ENCODE measurements at regions not wholly inside any gene's neighbourhood (a gene's known extent, or its start where the extent isn't known, plus 50 kb on each side); places are given as distances from the start of the nearest gene placed in this dataset.

DNA sequence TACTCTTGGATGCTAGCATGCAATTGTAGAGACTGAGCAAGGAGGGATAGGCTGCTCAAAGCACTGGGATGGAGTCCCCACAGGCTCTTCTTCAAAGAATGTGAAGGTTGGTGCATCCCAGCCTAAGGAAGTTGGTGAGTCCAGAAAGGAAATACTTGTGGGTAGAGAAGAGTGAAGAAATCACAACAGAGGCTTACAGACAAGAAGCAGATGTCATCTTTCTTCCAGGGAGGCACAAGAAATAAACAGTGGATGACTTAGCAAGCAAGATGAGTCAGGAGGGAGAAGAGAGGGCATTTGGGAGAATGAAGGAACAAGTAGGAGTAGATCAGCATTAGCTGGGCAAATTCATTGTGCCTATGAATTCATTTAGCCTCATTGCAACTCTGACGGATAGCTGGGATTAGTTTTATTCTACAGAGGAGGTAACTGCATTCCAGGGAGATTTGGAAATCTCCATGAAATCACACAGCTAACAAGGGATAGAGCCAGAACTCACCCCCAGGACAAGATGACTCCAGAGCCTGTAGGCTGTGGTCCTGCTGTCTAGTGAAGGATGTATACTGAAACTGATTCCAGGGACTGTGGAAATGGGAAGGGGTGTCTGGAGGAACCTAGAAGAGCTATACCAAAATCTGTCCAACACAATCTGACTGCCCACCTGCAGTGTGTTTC is 125.8 kb upstream of the SPTLC3 start:
- no peak overlapping the region for H3K4me3 ChIP-seq

GRCh38 chr20:12883507-12883885 is 125.3 kb upstream of the SPTLC3 start:
- H3K27ac ChIP-seq = no peak overlapping the region

More for the DNA sequence above, 125.8 kb upstream of the SPTLC3 start:
- no peak overlapping the region for H3K27ac ChIP-seq

DNA sequence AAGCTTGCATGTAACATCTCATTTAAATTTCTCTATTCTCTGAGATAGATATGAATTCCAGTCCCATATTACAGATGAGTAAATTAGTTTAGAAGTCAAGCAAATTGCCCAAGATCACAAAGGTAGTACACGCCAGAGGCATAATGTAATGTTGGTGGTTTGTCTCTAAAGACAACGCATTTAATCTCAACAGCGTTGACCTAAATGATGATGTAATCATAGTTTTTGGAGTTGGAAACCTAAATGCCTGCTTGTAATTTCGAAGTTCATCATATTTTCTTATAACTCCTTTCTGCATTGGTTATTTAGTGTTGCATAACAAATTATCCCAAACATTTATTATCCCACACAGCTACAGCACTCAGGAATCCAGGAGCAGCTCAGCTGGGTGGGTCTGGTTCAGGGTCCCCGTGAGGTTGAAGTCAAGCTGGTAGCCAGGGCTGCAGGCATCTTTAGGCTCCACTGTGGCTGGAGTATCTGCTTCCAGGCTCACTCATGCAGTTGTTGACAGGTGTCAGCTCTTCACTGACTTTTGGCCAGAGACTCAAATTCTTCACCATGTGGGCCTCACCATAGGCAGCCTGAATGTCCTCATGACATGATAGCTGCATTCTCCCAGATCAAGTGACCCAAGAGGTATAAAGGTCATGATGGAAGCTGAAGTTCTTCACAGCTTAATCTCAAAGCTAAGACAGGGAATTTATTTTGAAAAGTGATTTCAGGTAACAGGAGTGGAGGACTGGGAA is 122.0 kb upstream of the SPTLC3 start:
- H3K27ac ChIP-seq = no peak overlapping the region
- no peak overlapping the region for H3K4me3 ChIP-seq

More at GRCh38 chr20:12883507-12883885, 125.3 kb upstream of the SPTLC3 start:
- H3K4me3 ChIP-seq = no peak overlapping the region

DNA sequence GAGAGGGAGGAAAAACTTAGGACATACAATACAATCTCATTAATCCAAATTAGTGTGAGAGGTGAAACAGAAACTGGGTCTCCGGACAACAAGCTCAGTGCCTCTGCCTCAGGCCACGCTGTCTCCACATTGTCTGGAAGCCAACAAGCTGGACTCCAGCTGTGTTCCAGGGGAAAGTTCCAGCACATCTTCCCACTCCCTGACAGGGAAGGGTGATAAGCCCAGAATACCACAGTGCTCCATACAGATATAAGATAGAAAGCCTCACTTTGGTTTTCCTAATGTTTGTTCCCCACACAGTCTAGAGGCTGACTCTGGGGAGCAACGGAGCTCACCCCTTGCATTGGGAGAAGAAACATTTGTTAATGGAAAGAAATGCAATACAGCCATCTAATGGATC is 117.1 kb upstream of the SPTLC3 start:
- Histone ChIP-seq H3K4me3 (no peak overlapping the region), H3K27ac (no peak overlapping the region)

- Histone ChIP-seq H3K27ac (no peak overlapping the region), H3K4me3 (no peak overlapping the region)
Measured at GRCh38 chr20:12893019-12893418, 115.8 kb upstream of the SPTLC3 start.

- no peak overlapping the region for H3K27ac ChIP-seq
- H3K4me3 ChIP-seq = no peak overlapping the region
Measured at GRCh38 chr20:12893653-12894052, 115.1 kb upstream of the SPTLC3 start.

DNA sequence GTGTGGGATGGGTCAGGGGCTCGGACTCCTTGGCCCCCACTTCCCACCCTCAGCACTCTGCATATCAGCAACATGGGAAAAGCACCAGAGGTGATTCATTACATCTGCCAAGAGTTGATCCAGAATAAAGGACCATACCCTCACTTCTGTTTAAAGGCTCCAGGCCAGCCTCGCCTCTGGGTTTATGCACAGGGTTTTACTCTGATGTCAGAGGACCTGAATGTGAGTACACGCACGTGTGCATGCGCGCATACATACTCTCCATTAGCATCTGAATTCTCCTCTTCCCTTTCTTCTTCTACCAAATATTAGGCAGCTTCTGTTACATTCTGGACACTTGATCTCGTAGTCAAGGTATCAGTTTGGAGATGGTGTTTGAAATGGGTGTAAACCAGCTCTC is 114.7 kb upstream of the SPTLC3 start:
- no peak overlapping the region for H3K27ac ChIP-seq

GRCh38 chr20:12896180-12896579 is 112.6 kb upstream of the SPTLC3 start:
- no peak overlapping the region for H3K4me3 ChIP-seq
- H3K27ac ChIP-seq = no peak overlapping the region

More for the DNA sequence above, 114.7 kb upstream of the SPTLC3 start:
- H3K4me3 ChIP-seq = no peak overlapping the region

DNA sequence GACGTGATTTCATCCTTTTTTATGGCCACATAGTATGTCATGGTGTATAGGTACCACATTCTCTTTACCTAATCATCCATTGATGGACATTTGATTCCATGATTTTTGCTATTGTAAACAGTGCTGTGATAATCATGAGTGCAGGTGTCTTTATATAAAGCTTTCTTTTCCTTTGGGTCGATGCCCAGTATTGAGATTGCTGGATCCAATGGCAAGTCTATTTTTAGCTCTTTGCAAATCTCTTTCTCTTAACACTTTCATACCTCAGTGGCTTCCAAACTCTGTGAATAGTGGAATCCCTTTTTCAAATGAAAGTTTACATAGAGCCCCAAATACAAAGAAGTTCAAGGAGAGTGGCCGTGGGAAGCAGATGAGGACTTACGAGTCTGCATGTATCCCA is 105.8 kb upstream of the SPTLC3 start:
- Histone ChIP-seq H3K4me3 (no peak overlapping the region), H3K27ac (no peak overlapping the region)

GRCh38 chr20:12906361-12906760 is 102.4 kb upstream of the SPTLC3 start:
- Histone ChIP-seq H3K4me3 (no peak overlapping the region), H3K27ac (no peak overlapping the region)

DNA sequence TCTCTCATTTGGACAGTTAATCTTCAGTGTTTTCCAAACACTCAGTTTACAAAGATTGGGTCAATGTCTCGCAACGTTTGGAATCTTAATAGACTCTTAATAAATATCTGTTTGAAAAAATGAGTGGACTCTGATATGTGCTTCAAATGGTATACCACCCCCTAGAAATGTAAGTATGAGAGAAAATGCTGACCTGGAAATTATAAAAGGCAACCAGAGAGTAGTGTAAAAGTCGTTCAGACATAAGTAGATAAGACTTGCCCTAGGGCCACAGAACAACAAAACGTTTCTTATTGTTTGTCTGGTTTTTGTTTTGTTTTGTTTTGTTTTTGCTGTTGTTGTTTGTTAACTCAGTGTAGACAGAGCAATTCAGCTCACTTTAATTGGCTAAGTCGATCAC is 97.4 kb upstream of the SPTLC3 start:
- no peak overlapping the region for H3K4me3 ChIP-seq
- H3K27ac ChIP-seq = no peak overlapping the region

- Histone ChIP-seq H3K4me3 (no peak overlapping the region), H3K27ac (no peak overlapping the region)
Measured at GRCh38 chr20:12913781-12914443, 94.9 kb upstream of the SPTLC3 start.

DNA sequence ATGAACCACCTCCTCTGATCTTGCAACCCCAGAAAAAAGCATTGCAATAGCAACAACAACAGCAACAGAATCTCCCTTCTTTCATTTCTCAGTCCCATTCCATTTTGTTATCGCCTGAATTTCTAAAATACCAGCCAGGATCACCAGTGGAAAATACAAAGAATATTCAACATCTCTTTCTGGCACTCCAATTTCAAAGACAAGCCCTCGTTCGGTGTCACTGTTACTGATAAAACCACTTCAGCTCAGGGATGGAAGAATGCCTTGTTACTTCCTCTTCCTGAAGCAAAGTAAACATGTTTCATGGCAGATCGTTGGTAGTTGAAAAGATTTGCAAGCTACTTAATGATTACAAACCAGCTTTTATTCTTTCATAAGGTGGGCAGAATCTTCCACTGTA is 94.0 kb upstream of the SPTLC3 start:
- H3K27ac ChIP-seq = no peak overlapping the region
- H3K4me3 ChIP-seq = no peak overlapping the region

GRCh38 chr20:12916699-12917098 is 92.1 kb upstream of the SPTLC3 start:
- no peak overlapping the region for H3K4me3 ChIP-seq
- H3K27ac ChIP-seq = no peak overlapping the region

GRCh38 chr20:12924126-12924525 is 84.6 kb upstream of the SPTLC3 start:
- no peak overlapping the region for H3K4me3 ChIP-seq

GRCh38 chr20:12925210-12925755 is 83.5 kb upstream of the SPTLC3 start:
- Histone ChIP-seq H3K27ac (no peak overlapping the region), H3K4me3 (no peak overlapping the region)

More at GRCh38 chr20:12924126-12924525, 84.6 kb upstream of the SPTLC3 start:
- no peak overlapping the region for H3K27ac ChIP-seq

DNA sequence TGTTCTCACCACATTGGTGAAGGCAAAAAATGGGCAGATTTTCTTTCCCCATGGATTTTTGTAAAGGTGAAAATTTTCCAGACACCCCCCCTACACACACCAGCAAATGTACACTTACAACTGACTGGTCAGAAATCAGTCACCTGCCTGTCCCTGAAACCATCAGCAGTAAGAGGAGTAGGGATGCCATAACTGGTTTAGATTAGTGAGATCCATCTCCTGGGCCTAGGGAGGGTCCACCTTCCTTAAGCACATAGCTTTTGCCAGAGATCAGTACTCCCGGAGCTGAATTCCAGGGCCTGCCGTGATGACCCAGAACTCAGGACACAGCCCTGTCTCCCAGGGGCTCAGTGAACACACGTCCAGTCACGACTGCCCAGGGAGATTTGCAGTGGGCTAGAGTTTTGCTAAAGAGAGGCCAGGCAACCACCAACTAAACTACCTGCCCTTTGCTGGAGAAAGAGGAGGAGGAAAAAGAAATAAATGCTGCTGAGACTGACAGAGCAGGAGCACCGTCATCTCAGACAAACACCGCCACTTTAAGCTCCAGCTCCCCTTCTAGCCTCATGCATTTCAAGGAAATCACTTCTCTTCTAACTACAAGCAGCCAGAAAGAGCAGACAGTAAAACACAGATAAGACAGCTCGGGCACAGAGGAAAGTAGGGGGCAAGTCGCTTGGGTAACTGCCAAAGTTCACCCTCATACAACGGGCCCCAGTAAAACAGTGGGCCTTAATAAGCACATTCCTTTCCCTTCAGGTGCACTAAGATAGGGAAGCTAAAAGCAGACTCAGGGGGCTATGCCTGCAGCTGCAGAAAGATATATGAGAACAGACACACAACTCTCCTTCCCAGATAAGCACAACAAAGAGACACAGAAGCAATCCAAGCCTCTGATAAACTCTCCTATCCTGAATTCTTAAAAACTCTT is 82.6 kb upstream of the SPTLC3 start:
- Histone ChIP-seq H3K27ac (no peak overlapping the region), H3K4me3 (no peak overlapping the region)

GRCh38 chr20:12927489-12927888 is 81.3 kb upstream of the SPTLC3 start:
- Histone ChIP-seq H3K4me3 (no peak overlapping the region), H3K27ac (no peak overlapping the region)

GRCh38 chr20:12928358-12928754 is 80.4 kb upstream of the SPTLC3 start:
- Histone ChIP-seq H3K27ac (no peak overlapping the region), H3K4me3 (no peak overlapping the region)
